HUDEP-2 (cell line): ENCODE measurements at regions not wholly inside any gene's neighbourhood (a gene's known extent, or its start where the extent isn't known, plus 50 kb on each side); places are given as distances from the start of the nearest gene placed in this dataset.
"Not testable (repeated sequence)": the region's sequence is repeated elsewhere in the genome, so short reads cannot be mapped to it uniquely, and the experiment has no call there.

Experiments used
- DNase-seq, 76 experiments: peaks; one replicate each; lab custom pipeline; 2025; ENCODE audit not compliant: unreplicated experiment in 76 of 76; lab: John Stamatoyannopoulos, UW

- DNase-seq, result no peak
Observed at GRCh38 chr5:116897291-116897690, 322.7 kb upstream of the SEMA6A start.

- DNase-seq, result no peak
Observed at GRCh38 chr5:116896001-116896400, 321.4 kb upstream of the SEMA6A start.

- no peak for DNase-seq
Observed at GRCh38 chr5:116892993-116893392, 318.4 kb upstream of the SEMA6A start.

GRCh38 chr5:116887104-116887503 is 312.5 kb upstream of the SEMA6A start:
- DNase-seq, result no peak

GRCh38 chr5:116885825-116886224 is 311.2 kb upstream of the SEMA6A start:
- no peak for DNase-seq

- no peak for DNase-seq
Observed at GRCh38 chr5:116883875-116884274, 309.3 kb upstream of the SEMA6A start.

- no peak for DNase-seq
Observed at GRCh38 chr5:116881921-116882531, 307.4 kb upstream of the SEMA6A start.

GRCh38 chr5:116880601-116881000 is 306.0 kb upstream of the SEMA6A start:
- DNase-seq, result no peak

- no peak for DNase-seq
Observed at GRCh38 chr5:116880150-116880549, 305.5 kb upstream of the SEMA6A start.

- no peak for DNase-seq
Observed at GRCh38 chr5:116876240-116876840, 301.7 kb upstream of the SEMA6A start.

- DNase-seq, result no peak
Observed at GRCh38 chr5:116872986-116873385, 298.4 kb upstream of the SEMA6A start.

GRCh38 chr5:116872486-116872885 is 297.9 kb upstream of the SEMA6A start:
- no peak for DNase-seq

GRCh38 chr5:116867825-116868224 is 293.2 kb upstream of the SEMA6A start:
- DNase-seq, result not testable (repeated sequence)

GRCh38 chr5:116865651-116866050 is 291.0 kb upstream of the SEMA6A start:
- no peak for DNase-seq

- DNase-seq, result no peak
Observed at GRCh38 chr5:116864838-116865190, 290.2 kb upstream of the SEMA6A start.

- no peak for DNase-seq
Observed at GRCh38 chr5:116864157-116864837, 289.7 kb upstream of the SEMA6A start.

GRCh38 chr5:116862632-116863455 is 288.2 kb upstream of the SEMA6A start:
- no peak for DNase-seq

- no peak for DNase-seq
Observed at GRCh38 chr5:116861666-116862065, 287.0 kb upstream of the SEMA6A start.

- DNase-seq, result no peak
Observed at GRCh38 chr5:116861097-116861496, 286.5 kb upstream of the SEMA6A start.

GRCh38 chr5:116859666-116860320 is 285.2 kb upstream of the SEMA6A start:
- DNase-seq, result no peak
